ENCODE measurements at regions not wholly inside any gene's neighbourhood (a gene's known extent, or its start where the extent isn't known, plus 50 kb on each side); places are given as distances from the start of the nearest gene placed in this dataset.

- DNase-seq (ENCODE audit: extremely low read depth, low read depth), result peak; percentile 47
- TF ChIP-seq, protein P1, sequence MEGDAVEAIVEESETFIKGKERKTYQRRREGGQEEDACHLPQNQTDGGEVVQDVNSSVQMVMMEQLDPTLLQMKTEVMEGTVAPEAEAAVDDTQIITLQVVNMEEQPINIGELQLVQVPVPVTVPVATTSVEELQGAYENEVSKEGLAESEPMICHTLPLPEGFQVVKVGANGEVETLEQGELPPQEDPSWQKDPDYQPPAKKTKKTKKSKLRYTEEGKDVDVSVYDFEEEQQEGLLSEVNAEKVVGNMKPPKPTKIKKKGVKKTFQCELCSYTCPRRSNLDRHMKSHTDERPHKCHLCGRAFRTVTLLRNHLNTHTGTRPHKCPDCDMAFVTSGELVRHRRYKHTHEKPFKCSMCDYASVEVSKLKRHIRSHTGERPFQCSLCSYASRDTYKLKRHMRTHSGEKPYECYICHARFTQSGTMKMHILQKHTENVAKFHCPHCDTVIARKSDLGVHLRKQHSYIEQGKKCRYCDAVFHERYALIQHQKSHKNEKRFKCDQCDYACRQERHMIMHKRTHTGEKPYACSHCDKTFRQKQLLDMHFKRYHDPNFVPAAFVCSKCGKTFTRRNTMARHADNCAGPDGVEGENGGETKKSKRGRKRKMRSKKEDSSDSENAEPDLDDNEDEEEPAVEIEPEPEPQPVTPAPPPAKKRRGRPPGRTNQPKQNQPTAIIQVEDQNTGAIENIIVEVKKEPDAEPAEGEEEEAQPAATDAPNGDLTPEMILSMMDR (IDR thresholded peaks at IDR 0.05; ENCODE audit: low read depth, low read length), result no peak
Measured at GRCh38 chr14:101072945-101073597, 169.5 kb upstream of the RTL1 start.

DNA sequence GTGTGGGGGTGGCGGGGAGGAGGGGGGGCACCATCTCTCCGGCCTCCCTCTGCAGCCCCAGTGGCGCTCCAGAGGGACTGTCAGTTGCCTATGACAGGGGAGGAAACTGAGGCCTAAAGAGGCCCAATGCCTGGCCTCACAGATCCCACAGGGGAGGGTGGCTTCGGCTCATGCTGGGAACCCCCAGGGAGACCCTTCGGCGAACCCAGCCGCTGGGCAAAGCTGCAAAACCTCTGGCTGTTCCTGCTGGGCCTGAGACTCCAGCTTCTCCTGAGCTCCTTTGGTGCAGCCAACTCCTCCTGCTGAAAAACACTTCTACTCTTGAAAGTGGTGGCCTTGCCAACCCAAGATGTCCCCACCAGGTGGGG, 170.1 kb upstream of the RTL1 start:
- DNase-seq (ENCODE audit: extremely low read depth, low read depth), result no peak
- TF ChIP-seq, protein P1 (IDR thresholded peaks at IDR 0.05; ENCODE audit: low read depth, low read length), result no peak

DNA sequence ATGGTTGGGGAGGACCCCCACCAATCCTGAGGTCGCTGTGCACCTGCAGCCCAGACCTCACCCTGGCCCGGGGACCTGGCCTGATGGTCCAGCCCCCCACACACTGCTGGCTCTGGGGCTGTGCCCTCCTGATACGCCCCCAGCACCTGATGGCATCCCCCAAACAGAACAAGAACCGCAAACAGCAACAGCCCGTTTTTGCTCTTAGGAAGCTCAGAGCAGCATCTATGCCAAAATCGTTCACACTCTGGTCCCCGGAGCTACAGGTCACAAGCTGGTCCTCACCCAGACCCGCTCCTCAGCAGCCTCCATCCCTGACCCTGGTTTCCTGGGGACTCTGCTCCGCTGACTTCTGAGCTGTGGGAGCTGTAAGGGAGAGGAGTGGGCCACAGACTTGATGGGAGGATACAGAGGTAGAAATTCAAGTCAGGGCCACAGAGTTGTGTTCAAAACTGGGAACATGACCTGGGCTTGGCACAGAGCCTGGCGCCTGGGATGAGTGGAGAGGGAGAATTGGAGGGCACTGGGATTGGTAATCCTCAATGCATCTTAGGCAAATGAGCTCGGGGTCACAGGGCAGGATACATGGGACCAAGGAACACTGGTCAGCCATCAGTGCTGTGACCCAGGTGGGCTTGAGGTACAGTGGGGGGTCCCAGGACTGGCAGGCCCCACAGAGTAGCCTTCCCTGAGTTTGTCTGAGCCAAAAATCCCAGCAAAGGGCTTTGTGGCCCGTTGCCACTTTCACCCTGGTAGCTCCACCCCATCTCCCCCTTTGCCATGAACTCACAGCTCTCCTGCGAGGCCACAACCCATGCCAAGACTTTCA, 170.9 kb upstream of the RTL1 start:
- no peak for DNase-seq (ENCODE audit: extremely low read depth, low read depth)
- TF ChIP-seq, protein P1 (IDR thresholded peaks at IDR 0.05; ENCODE audit: low read depth, low read length), result no peak

DNA sequence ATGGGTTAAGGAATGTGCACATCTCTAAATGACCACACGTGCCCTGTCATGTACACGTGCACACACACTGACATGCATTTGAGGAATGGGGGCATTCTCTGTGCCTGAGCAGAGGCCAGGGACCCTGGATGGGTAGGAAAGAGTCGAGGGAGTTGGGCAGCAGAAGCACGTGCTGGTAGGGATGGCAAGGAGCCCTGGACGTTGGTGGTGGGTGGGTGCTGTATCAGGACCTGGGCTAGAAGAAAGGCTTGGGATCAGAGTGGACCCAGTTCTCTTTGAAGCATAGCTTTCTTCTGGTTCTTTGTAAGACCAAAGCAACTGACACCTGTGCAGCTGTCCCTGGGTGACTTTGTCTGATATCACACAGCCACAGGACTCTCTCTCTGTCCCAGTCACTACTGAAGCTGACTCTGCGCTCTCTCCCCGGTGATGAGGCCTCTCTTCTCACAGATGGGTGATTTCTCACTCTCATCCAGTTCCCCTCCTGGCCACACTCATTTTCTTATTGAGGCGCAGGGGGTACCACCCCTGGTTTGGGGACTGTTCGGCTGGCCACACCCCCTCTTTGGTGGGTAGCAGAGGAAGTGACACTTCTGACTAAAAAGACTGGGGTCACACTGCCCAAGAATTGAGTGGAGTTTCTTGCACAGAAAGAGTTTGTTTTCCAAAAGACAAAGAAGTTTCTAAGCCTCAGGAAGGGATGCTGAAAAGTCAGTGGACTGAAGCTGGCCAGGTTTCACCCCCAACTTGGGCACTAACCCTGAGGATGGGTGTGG, 171.7 kb upstream of the RTL1 start:
- TF ChIP-seq, protein P1 (IDR thresholded peaks at IDR 0.05; ENCODE audit: low read depth, low read length), result no peak
- DNase-seq (ENCODE audit: extremely low read depth, low read depth), result no peak

DNA sequence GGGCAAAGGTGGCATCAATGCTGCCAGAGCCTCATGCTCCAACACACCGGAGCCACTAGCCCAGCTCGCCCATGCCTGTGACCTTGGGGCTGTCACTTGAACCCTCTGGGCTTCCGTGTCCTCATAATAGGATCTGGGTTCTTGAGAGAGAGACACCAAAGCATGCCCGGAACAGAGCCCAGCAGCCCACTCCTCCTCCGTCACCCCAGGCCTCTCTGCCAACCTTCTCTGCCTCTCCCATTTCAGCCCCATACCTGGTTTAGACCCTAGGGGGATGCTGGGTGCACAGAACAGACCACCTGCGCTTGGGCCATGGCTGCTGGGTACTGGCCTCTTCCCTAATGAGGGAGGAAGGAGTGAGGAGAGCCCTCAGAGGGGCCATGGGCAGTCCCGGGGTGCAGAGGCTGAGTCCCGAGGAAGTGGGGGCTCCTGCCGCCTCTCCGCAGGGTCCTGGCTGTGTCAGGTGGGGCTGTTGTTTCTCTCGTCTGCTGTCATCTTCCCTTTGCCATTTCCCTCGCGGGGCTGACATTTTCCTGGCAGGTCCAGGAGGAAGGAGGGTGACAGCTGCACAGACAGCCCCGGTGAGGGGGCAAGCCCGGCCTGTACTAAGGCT, 172.4 kb upstream of the RTL1 start:
- no peak for DNase-seq (ENCODE audit: extremely low read depth, low read depth)
- TF ChIP-seq, protein P1 (IDR thresholded peaks at IDR 0.05; ENCODE audit: low read depth, low read length), result no peak

DNA sequence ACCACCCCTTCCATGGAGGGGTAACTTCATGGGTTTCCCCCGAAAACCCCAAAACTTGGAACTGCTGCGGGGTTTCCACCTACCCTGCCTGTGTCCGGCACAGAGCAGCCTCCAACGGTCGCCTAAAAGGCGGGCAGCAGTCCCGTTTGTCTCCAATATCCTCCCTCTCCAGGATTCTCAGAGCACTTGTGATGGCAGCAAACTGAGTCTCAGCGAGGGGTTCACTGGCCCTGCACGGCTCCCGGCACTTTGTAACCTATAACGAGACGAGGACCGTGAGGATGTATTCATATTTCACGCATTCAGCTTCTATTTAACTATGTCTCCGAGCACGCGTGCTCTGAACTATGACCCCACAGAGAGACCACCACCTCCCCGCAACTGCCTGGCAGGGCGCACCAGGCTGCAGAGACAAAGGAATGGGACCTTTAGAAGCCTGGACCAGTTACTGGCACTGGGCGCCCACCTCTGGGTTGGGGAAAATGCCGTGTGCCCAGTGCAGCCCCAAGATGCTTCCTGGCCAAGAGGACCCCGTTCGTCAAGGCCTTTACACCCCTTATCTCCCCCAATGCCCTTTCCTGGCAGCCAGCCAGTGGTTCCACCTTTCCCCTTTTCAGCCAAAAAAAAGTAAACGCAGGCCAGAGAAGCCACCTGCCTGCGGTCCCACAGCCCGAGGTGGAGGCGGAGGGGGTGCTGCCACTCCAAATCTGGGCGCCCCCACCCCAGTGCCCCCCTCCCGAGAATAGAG, 173.1 kb upstream of the RTL1 start:
- TF ChIP-seq, protein P1 (IDR thresholded peaks at IDR 0.05; ENCODE audit: low read depth, low read length), result no peak
- no peak for DNase-seq (ENCODE audit: extremely low read depth, low read depth)

All from AG09319 (cell line).